ENCODE measurements at regions not wholly inside any gene's neighbourhood (a gene's known extent, or its start where the extent isn't known, plus 50 kb on each side); places are given as distances from the start of the nearest gene placed in this dataset.

DNA sequence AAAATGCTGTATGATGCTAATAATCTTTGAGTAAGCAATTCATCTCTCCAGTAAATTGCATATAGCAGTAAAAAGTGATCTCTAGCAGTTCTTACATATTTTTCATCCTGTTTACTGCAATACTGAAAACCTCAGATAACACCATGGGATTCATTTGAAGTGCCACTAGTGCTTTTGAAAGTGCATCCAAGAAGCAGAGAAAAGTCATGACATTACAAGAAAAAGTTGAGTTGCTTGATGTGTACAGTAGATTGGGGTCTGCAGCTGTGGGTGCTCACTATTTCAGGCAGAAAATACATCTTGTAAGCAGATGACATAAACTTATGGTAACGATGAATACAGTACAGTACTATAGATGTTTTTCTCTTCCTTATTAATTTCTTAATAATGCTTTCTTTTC lies 1984.9 kb upstream of the LRRTM1 start:
- H3K9me3 ChIP-seq (ENCODE audit: low read depth, low read length, poor library complexity, severe bottlenecking) = peaks cover 21% of the 10 kb centered on the region
- no peak for DNase-seq (ENCODE audit: low spot score)
- H3K4me1 ChIP-seq (ENCODE audit: insufficient read depth, low read length, poor library complexity, severe bottlenecking) = no peaks in the 10 kb centered on the region
- ChIA-PET POLR2A (ENCODE audit: low non-redundant PET) (no interaction called here), CTCF (no interaction called here)
- no peaks in the 10 kb centered on the region for H3K36me3 ChIP-seq (ENCODE audit: insufficient read depth, low read length, poor library complexity, severe bottlenecking)
- no peak overlapping the region for H3K4me3 ChIP-seq (ENCODE audit: low read depth, low read length, poor library complexity, severe bottlenecking)
- TF ChIP-seq, protein P1, sequence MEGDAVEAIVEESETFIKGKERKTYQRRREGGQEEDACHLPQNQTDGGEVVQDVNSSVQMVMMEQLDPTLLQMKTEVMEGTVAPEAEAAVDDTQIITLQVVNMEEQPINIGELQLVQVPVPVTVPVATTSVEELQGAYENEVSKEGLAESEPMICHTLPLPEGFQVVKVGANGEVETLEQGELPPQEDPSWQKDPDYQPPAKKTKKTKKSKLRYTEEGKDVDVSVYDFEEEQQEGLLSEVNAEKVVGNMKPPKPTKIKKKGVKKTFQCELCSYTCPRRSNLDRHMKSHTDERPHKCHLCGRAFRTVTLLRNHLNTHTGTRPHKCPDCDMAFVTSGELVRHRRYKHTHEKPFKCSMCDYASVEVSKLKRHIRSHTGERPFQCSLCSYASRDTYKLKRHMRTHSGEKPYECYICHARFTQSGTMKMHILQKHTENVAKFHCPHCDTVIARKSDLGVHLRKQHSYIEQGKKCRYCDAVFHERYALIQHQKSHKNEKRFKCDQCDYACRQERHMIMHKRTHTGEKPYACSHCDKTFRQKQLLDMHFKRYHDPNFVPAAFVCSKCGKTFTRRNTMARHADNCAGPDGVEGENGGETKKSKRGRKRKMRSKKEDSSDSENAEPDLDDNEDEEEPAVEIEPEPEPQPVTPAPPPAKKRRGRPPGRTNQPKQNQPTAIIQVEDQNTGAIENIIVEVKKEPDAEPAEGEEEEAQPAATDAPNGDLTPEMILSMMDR (conservative IDR thresholded peaks at IDR 0.05; ENCODE audit: low read depth, low read length) = no peak
- no peak for TF ChIP-seq EZH2 (IDR thresholded peaks at IDR 0.05; ENCODE audit: borderline replicate concordance, low read depth, low read length, poor library complexity, severe bottlenecking)
- intact Hi-C loops (cut with micrococcal nuclease; ENCODE audit: unreplicated experiment) = no loop called here
- no peaks in the 10 kb centered on the region for H3K27me3 ChIP-seq (replicated peaks; ENCODE audit: insufficient read depth, low read depth, low read length, poor library complexity)
- H3K27ac ChIP-seq (ENCODE audit: low read depth, low read length, poor library complexity, severe bottlenecking) = no peak overlapping the region
- no TSS peak for BruUV-seq (replicated peaks)

DNA sequence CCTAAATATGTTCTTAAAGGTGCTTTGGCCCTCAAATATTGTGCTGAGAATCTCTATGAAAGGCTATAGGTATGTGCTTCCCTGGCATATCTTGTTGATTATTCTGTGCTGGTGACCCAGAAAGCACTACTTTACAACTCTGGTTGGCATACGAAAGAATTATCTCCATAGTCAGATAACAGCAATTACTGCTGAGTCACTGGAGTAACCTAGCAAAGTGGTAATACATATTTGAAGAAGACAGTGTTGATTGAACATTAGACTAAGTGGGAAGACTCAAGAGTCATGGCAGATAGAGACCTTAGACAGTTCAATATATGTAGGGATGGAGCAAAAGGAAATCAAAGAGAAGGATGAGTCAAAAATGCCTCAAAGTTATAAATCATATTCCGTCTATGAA lies 1978.5 kb upstream of the LRRTM1 start:
- H3K4me1 ChIP-seq (ENCODE audit: insufficient read depth, low read length, poor library complexity, severe bottlenecking) = no peaks in the 10 kb centered on the region
- no peaks in the 10 kb centered on the region for H3K36me3 ChIP-seq (ENCODE audit: insufficient read depth, low read length, poor library complexity, severe bottlenecking)
- no peaks in the 10 kb centered on the region for H3K27me3 ChIP-seq (replicated peaks; ENCODE audit: insufficient read depth, low read depth, low read length, poor library complexity)
- intact Hi-C loops (cut with micrococcal nuclease; ENCODE audit: unreplicated experiment) = no loop called here
- DNase-seq (ENCODE audit: low spot score) = no peak
- H3K4me3 ChIP-seq (ENCODE audit: low read depth, low read length, poor library complexity, severe bottlenecking) = no peak overlapping the region
- H3K27ac ChIP-seq (ENCODE audit: low read depth, low read length, poor library complexity, severe bottlenecking) = no peak overlapping the region
- TF ChIP-seq, protein P1 (conservative IDR thresholded peaks at IDR 0.05; ENCODE audit: low read depth, low read length) = no peak
- BruUV-seq (replicated peaks) = no TSS peak
- CTCF ChIA-PET = no interaction called here
- POLR2A ChIA-PET (ENCODE audit: low non-redundant PET) = no interaction called here
- peaks cover 13% of the 10 kb centered on the region for H3K9me3 ChIP-seq (ENCODE audit: low read depth, low read length, poor library complexity, severe bottlenecking)

DNA sequence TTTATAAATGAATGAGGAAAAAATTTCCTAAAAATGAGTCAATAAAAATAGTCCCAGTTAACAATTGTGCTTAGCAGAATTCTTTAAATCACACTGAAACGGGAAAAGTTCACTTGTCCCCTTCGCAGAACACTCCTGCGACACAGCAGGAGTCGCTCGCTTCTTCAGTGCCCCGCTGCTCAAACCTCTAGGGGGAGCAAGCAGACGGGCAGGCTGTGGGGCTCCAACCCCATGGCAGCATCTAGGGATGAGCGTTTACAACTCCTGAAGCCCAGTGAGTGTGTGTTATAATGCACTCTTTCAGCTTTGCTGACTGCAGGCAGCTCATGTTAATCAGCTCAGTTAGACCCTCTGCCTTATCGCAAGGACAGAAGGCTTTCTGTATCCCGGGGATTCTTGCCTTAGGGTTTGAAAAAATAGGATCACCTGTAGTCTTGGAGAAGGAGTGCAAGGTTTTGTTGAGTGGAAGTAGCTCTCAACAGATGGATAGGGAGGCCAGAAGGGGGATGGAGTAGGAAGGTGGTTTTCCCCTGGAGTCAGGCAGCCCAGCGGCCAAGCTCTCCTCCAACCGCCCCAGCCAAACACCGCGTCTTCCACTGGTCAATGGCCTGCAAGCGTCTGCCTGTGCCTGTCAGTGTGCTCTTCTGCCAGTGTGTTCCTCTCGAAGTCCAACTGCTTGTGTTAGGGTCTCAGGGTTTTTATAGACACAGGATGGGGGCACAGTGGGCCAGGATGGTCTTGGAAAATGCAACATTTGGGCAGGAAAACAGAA lies 1977.7 kb upstream of the LRRTM1 start:
- TF ChIP-seq, protein P1 (conservative IDR thresholded peaks at IDR 0.05; ENCODE audit: low read depth, low read length) = no peak
- no peak for TF ChIP-seq EZH2 (IDR thresholded peaks at IDR 0.05; ENCODE audit: borderline replicate concordance, low read depth, low read length, poor library complexity, severe bottlenecking)

More for the DNA sequence above, 1977.7 kb upstream of the LRRTM1 start:
- ChIA-PET POLR2A (ENCODE audit: low non-redundant PET) (no interaction called here), CTCF (no interaction called here)
- no peak overlapping the region for H3K4me3 ChIP-seq (ENCODE audit: low read depth, low read length, poor library complexity, severe bottlenecking)
- DNase-seq (ENCODE audit: low spot score) = no peak
- H3K27ac ChIP-seq (ENCODE audit: low read depth, low read length, poor library complexity, severe bottlenecking) = no peak overlapping the region
- no peaks in the 10 kb centered on the region for H3K4me1 ChIP-seq (ENCODE audit: insufficient read depth, low read length, poor library complexity, severe bottlenecking)
- no TSS peak for BruUV-seq (replicated peaks)
- intact Hi-C loops (cut with micrococcal nuclease; ENCODE audit: unreplicated experiment) = no loop called here
- peaks cover 11% of the 10 kb centered on the region for H3K9me3 ChIP-seq (ENCODE audit: low read depth, low read length, poor library complexity, severe bottlenecking)
- H3K36me3 ChIP-seq (ENCODE audit: insufficient read depth, low read length, poor library complexity, severe bottlenecking) = no peaks in the 10 kb centered on the region
- no peaks in the 10 kb centered on the region for H3K27me3 ChIP-seq (replicated peaks; ENCODE audit: insufficient read depth, low read depth, low read length, poor library complexity)

All from A673 (cell line).